A673 (cell line): ENCODE measurements at regions not wholly inside any gene's neighbourhood (a gene's known extent, or its start where the extent isn't known, plus 50 kb on each side); places are given as distances from the start of the nearest gene placed in this dataset.

Experiments used
- EZH2 ChIP-seq: fragments of 200-600 bp; sonication (generic); IDR thresholded peaks from 2 replicates; pipeline ENCODE4 v1.6.1; 2017; ENCODE audit warnings: borderline replicate concordance, low read depth, mild to moderate bottlenecking, mixed read lengths, antibody characterized with exemption, low read length; ENCODE audit not compliant: poor library complexity, severe bottlenecking
- TF ChIP-seq, protein P1 (sequence below): fragments of 300-800, 200-600 bp; sonication (generic); conservative IDR thresholded peaks from 2 replicates; pipeline ENCODE4 v1.5.1; 2017; ENCODE audit warnings: low read depth, mild to moderate bottlenecking, antibody characterized with exemption, low read length, moderate library complexity, mixed read lengths

DNA sequence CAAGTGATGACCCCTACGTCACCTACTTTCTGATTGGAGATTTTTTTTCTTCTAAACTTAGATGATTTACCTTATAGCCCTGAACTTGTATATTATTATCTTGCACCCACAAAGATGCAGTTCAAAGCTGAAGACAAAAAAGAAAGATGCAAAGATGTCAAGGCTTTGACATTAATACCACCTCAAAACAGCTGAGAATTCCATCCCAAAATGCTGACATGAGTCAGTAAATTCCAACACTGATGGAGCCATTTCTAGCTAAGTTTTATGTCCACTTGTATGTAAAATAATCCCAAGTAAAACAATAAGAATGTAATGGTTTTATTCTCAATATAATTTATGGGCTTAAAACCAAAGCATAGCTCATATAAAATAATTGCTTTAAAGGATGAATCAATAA lies 91.5 kb upstream of the CDH9 start:
- TF ChIP-seq EZH2, result no peak
- TF ChIP-seq, protein P1, sequence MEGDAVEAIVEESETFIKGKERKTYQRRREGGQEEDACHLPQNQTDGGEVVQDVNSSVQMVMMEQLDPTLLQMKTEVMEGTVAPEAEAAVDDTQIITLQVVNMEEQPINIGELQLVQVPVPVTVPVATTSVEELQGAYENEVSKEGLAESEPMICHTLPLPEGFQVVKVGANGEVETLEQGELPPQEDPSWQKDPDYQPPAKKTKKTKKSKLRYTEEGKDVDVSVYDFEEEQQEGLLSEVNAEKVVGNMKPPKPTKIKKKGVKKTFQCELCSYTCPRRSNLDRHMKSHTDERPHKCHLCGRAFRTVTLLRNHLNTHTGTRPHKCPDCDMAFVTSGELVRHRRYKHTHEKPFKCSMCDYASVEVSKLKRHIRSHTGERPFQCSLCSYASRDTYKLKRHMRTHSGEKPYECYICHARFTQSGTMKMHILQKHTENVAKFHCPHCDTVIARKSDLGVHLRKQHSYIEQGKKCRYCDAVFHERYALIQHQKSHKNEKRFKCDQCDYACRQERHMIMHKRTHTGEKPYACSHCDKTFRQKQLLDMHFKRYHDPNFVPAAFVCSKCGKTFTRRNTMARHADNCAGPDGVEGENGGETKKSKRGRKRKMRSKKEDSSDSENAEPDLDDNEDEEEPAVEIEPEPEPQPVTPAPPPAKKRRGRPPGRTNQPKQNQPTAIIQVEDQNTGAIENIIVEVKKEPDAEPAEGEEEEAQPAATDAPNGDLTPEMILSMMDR, result no peak
